ACC112 (cell line): ENCODE measurements at regions not wholly inside any gene's neighbourhood (a gene's known extent, or its start where the extent isn't known, plus 50 kb on each side); places are given as distances from the start of the nearest gene placed in this dataset.
"Not testable (repeated sequence)": the region's sequence is repeated elsewhere in the genome, so short reads cannot be mapped to it uniquely, and the experiment has no call there.

Experiments used
- H2AFZ ChIP-seq: fragments of 200-600 bp; sonication (generic); one replicate; pipeline ENCODE4 v1.6.0; 2017; ENCODE audit warnings: antibody characterized with exemption, low read length; ENCODE audit not compliant: unreplicated experiment
- H3K27ac ChIP-seq: fragments of 200-600 bp; sonication (generic); 2 replicates; pipeline ENCODE4 v1.5.1; 2014; ENCODE audit warnings: low read depth, mild to moderate bottlenecking, antibody characterized with exemption, low read length, moderate library complexity
- H3K27me3 ChIP-seq: fragments of 200-600 bp; sonication (generic); 2 replicates; pipeline ENCODE4 v1.6.1; 2014; ENCODE audit warnings: mild to moderate bottlenecking, antibody characterized with exemption, low read length, moderate library complexity, mixed read lengths; ENCODE audit not compliant: insufficient read depth
- H3K36me3 ChIP-seq: fragments of 200-600 bp; sonication (generic); 2 replicates; pipeline ENCODE4 v1.6.1; 2016; ENCODE audit warnings: mild to moderate bottlenecking, antibody characterized with exemption, low read length, moderate library complexity, mixed read lengths; ENCODE audit not compliant: insufficient read depth
- H3K4me1 ChIP-seq: fragments of 200-600 bp; sonication (generic); one replicate; pipeline ENCODE4 v1.6.1; 2016; ENCODE audit warnings: low read length, mixed read lengths; ENCODE audit not compliant: insufficient read depth, unreplicated experiment, control insufficient read depth
- H3K4me3 ChIP-seq: fragments of 200-600 bp; sonication (generic); 2 replicates; pipeline ENCODE4 v1.5.1; 2014; ENCODE audit warnings: mild to moderate bottlenecking, low read depth, low read length
- H3K79me2 ChIP-seq: fragments of 200-600 bp; sonication (generic); one replicate; pipeline ENCODE4 v1.6.0; 2016; ENCODE audit warnings: low read length; ENCODE audit not compliant: control insufficient read depth, unreplicated experiment, insufficient read depth

GRCh38 chr4:33780952-33781791, 2463.1 kb downstream of the ARAP2 start:
- no peak overlapping the region for H3K27ac ChIP-seq
- H3K27me3 ChIP-seq, result no peaks in the 10 kb centered on the region
- H3K36me3 ChIP-seq, result no peaks in the 10 kb centered on the region
- H3K79me2 ChIP-seq, result no peaks in the 10 kb centered on the region
- peaks cover 9% of the 10 kb centered on the region for H3K4me1 ChIP-seq
- no peak overlapping the region for H3K4me3 ChIP-seq
- no peak overlapping the region for H2AFZ ChIP-seq

GRCh38 chr4:33785843-33786242, 2458.5 kb downstream of the ARAP2 start:
- H3K36me3 ChIP-seq, result no peaks in the 10 kb centered on the region
- no peaks in the 10 kb centered on the region for H3K79me2 ChIP-seq

GRCh38 chr4:33802578-33802977, 2441.7 kb downstream of the ARAP2 start:
- Histone ChIP-seq H3K27me3 (no peaks in the 10 kb centered on the region), H3K4me3 (no peak overlapping the region), H3K4me1 (no peaks in the 10 kb centered on the region), H3K27ac (no peak overlapping the region), H2AFZ (no peak overlapping the region), H3K36me3 (no peaks in the 10 kb centered on the region), H3K79me2 (no peaks in the 10 kb centered on the region)

More at GRCh38 chr4:33785843-33786242, 2458.5 kb downstream of the ARAP2 start:
- Histone ChIP-seq H2AFZ (no peak overlapping the region), H3K27me3 (no peaks in the 10 kb centered on the region), H3K27ac (no peak overlapping the region), H3K4me3 (no peak overlapping the region), H3K4me1 (peaks cover 7% of the 10 kb centered on the region)

GRCh38 chr4:33825685-33826084, 2418.6 kb downstream of the ARAP2 start:
- no peaks in the 10 kb centered on the region for H3K36me3 ChIP-seq
- no peak overlapping the region for H2AFZ ChIP-seq
- no peaks in the 10 kb centered on the region for H3K79me2 ChIP-seq
- H3K27ac ChIP-seq, result no peak overlapping the region
- no peaks in the 10 kb centered on the region for H3K27me3 ChIP-seq
- no peak overlapping the region for H3K4me3 ChIP-seq
- H3K4me1 ChIP-seq, result no peaks in the 10 kb centered on the region

GRCh38 chr4:33829356-33829755, 2415.0 kb downstream of the ARAP2 start:
- not testable (repeated sequence) for H3K4me1 ChIP-seq, H3K27me3 ChIP-seq, H2AFZ ChIP-seq, H3K79me2 ChIP-seq, H3K27ac ChIP-seq, H3K36me3 ChIP-seq, H3K4me3 ChIP-seq

- Histone ChIP-seq H3K27ac (no peak overlapping the region), H3K4me1 (peaks cover under 1% of the 10 kb centered on the region), H3K4me3 (no peak overlapping the region), H3K79me2 (no peaks in the 10 kb centered on the region), H3K27me3 (no peaks in the 10 kb centered on the region), H2AFZ (no peak overlapping the region), H3K36me3 (no peaks in the 10 kb centered on the region)
These were observed 2412.8 kb downstream of the ARAP2 start for GRCh38 chr4:33831442-33832066.

GRCh38 chr4:33835764-33836163, 2408.6 kb downstream of the ARAP2 start:
- not testable (repeated sequence) for H3K36me3 ChIP-seq, H2AFZ ChIP-seq

GRCh38 chr4:33837043-33837838, 2407.1 kb downstream of the ARAP2 start:
- Histone ChIP-seq H3K27ac (peak overlapping the region; percentile 43; the same call in 1 of the 2 replicates), H3K4me1 (peaks cover 2% of the 10 kb centered on the region), H3K79me2 (no peaks in the 10 kb centered on the region), H3K4me3 (no peak overlapping the region), H3K27me3 (no peaks in the 10 kb centered on the region), H3K36me3 (no peaks in the 10 kb centered on the region), H2AFZ (no peak overlapping the region)

More at GRCh38 chr4:33835764-33836163, 2408.6 kb downstream of the ARAP2 start:
- not testable (repeated sequence) for H3K79me2 ChIP-seq, H3K4me3 ChIP-seq, H3K27me3 ChIP-seq, H3K4me1 ChIP-seq, H3K27ac ChIP-seq

GRCh38 chr4:33841120-33841519, 2403.2 kb downstream of the ARAP2 start:
- no peak overlapping the region for H3K4me3 ChIP-seq
- H3K79me2 ChIP-seq, result no peaks in the 10 kb centered on the region
- no peak overlapping the region for H2AFZ ChIP-seq
- H3K27ac ChIP-seq, result no peak overlapping the region
- H3K27me3 ChIP-seq, result no peaks in the 10 kb centered on the region
- H3K4me1 ChIP-seq, result peaks cover 2% of the 10 kb centered on the region
- no peaks in the 10 kb centered on the region for H3K36me3 ChIP-seq

- Histone ChIP-seq H3K27me3 (no peaks in the 10 kb centered on the region), H2AFZ (no peak overlapping the region), H3K36me3 (no peaks in the 10 kb centered on the region), H3K27ac (no peak overlapping the region), H3K79me2 (no peaks in the 10 kb centered on the region), H3K4me3 (no peak overlapping the region), H3K4me1 (no peaks in the 10 kb centered on the region)
These were observed 2393.9 kb downstream of the ARAP2 start for GRCh38 chr4:33850371-33850902.
